ENCODE measurements at regions not wholly inside any gene's neighbourhood (a gene's known extent, or its start where the extent isn't known, plus 50 kb on each side); places are given as distances from the start of the nearest gene placed in this dataset.

GRCh38 chr9:24932785-24933184 lies 387.1 kb upstream of the IZUMO3 start:
- Histone ChIP-seq H3K4me1 (no peaks in the 10 kb centered on the region), H3K36me3 (no peaks in the 10 kb centered on the region), H3K9me3 (peaks cover 0 to 3% (median 0%) of the 10 kb centered on the region in 11 donors), H3K27ac (no peak overlapping the region), H3K4me3 (no peak overlapping the region), H3K27me3 (no peaks in the 10 kb centered on the region)
- intact Hi-C loops (cut with DNase I): loop anchor here in 1 of 10 donors (10.0 kb wide), 1 partner anchor 82 kb away; no protein-coding TSS in a partner anchor
- TF ChIP-seq CTCF (IDR thresholded peaks at IDR 0.05): no peak
- DNase-seq (no peak), ATAC-seq (no peak)
- 78 to 79% methylated on average over 2 of the region's 2 CpGs for WGBS, 2 donors

GRCh38 chr9:24931894-24932293 lies 386.2 kb upstream of the IZUMO3 start:
- no peak for TF ChIP-seq CTCF (IDR thresholded peaks at IDR 0.05)
- Histone ChIP-seq H3K4me1 (no peaks in the 10 kb centered on the region), H3K36me3 (no peaks in the 10 kb centered on the region), H3K27me3 (no peaks in the 10 kb centered on the region), H3K9me3 (peaks cover 0 to 3% (median 0%) of the 10 kb centered on the region in 11 donors), H3K4me3 (no peak overlapping the region), H3K27ac (no peak overlapping the region)
- intact Hi-C loops (cut with DNase I): loop anchor here in 1 of 10 donors (10.0 kb wide), 1 partner anchor 83 kb away; no protein-coding TSS in a partner anchor
- no peak for ATAC-seq
- WGBS, 2 donors: 54 to 58% methylated on average over 3 of the region's 3 CpGs
- no peak for DNase-seq

- Histone ChIP-seq H3K4me3 (no peak overlapping the region), H3K4me1 (no peaks in the 10 kb centered on the region), H3K27ac (no peak overlapping the region), H3K36me3 (no peaks in the 10 kb centered on the region), H3K27me3 (no peaks in the 10 kb centered on the region), H3K9me3 (peaks cover 0 to 22% (median 0%) of the 10 kb centered on the region in 11 donors)
- ATAC-seq: no peak
- intact Hi-C loops (cut with DNase I): loop anchor here in 1 of 10 donors (10.0 kb wide), 1 partner anchor 692 kb away; no protein-coding TSS in a partner anchor
- no peak for DNase-seq
- no peak for TF ChIP-seq CTCF (IDR thresholded peaks at IDR 0.05)
Observed at GRCh38 chr9:24912767-24913166, 367.1 kb upstream of the IZUMO3 start.

- no peak overlapping the region for H3K27ac ChIP-seq
- intact Hi-C loops (cut with DNase I): no loop called here
- no peaks in the 10 kb centered on the region for H3K27me3 ChIP-seq
- H3K4me1 ChIP-seq: no peaks in the 10 kb centered on the region
- no peak for ATAC-seq
- H3K4me3 ChIP-seq: no peak overlapping the region
- no peaks in the 10 kb centered on the region for H3K36me3 ChIP-seq
- no peak for DNase-seq
- H3K9me3 ChIP-seq: peaks cover 0 to 17% (median 0%) of the 10 kb centered on the region in 11 donors
- no peak for TF ChIP-seq CTCF (IDR thresholded peaks at IDR 0.05)
Observed at GRCh38 chr9:24901319-24901718, 355.6 kb upstream of the IZUMO3 start.

Measured in heart right ventricle (tissue), 16 donors.